HG03108 (cell line): ENCODE measurements at regions not wholly inside any gene's neighbourhood (a gene's known extent, or its start where the extent isn't known, plus 50 kb on each side); places are given as distances from the start of the nearest gene placed in this dataset.
"Not testable (repeated sequence)": the region's sequence is repeated elsewhere in the genome, so short reads cannot be mapped to it uniquely, and the experiment has no call there.

Experiments used
- ATAC-seq: cut with Tn5 transposase; IDR thresholded peaks from one replicate; pipeline ENCODE4 v1.9.1; 2021; ENCODE audit warnings: moderate library complexity; ENCODE audit not compliant: unreplicated experiment

DNA sequence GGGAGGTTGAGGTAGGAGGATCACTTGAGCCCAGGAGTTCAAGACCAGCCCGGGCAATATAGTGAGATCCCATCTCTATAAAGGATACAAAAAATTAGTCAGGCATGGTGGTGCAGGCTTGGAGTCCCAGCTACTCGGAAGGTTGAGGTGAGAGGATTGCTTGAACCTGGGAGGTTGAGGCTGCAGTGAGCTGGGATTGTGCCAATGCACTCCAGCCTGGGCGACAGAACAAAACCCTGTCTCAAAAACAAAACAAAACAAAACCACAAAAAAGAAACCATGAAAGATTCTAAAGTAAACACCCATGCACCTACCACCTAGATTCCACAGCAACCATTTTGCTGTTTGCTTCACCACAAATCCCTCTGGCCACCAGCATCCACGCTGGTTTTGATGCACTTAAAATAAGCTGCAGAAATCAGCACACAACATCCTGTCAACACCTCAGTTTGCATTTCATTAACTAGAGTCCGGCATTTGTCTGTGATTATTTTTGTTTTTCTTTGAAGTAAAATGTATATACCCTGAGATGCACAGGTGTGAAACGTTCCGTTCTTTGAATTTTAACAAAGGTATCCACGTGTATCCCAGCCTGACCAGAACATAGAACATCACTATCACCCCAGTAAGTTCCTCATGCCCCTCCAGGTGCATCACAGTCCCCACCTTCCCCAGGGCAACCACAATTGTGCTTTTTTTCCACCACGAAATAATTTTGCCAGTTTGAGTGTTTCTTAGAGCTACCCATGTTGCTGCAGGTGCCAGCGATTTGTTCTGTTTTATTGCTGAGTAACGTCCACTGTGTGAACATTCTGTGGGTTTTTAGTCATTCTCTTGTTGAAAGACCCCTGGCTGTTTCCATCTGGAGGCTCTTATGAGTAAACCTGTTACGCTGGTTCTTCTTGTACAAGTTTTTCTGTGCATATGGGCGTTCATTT lies 191.5 kb downstream of the SEC14L1 start:
- no peak for ATAC-seq

DNA sequence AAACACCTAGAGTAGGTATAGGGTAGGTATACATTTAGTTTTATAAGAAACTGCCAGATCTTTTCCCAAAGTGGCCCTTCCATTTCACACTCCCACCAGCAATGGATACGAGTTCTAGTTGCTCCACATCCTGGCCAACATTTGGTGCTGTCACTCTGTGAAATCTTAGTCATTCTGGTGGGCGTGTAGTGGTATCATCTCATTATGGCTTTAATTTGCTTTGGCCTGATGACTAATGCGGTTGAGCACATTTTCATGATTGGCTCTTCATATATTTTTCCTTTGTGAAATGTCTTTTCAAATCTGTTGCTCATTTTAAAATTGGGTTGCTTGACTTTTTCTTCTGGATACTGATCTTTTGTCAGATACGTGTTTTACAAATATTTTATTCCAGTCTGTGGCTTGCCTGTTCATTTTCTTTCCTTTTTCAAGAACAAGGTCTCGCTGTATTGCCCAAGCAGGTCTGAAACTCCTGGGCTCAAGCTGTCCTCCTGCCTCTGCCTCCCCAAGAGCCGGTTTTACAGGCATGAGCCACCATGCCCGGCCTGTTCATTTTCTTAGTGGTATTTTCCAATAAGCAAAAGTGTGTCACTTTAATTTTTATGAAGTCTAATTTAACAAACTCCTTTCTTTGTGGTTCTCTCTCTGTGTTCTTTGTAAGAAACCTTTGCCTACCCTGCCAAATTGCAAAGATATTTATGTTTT lies 192.4 kb downstream of the SEC14L1 start:
- no peak for ATAC-seq

DNA sequence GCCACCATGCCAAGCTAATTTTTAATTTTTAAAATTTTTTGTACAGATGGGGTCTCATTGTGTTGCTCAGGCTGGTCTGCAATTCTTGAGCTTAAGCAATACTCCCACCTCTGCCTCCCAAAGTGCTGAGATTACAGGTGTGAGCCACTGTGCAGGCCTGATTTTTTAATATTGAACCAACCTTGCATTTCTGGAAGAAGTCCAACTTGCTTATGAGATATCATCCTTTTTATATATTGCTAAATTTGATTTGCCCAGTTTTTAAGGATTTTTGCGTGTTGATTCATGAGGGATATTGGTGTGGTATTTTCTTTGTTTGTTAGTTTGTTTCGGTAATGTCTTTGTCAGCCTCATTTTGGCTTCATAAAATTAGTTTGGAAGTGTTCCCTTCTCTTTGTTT lies 196.4 kb downstream of the SEC14L1 start:
- ATAC-seq, result no peak

DNA sequence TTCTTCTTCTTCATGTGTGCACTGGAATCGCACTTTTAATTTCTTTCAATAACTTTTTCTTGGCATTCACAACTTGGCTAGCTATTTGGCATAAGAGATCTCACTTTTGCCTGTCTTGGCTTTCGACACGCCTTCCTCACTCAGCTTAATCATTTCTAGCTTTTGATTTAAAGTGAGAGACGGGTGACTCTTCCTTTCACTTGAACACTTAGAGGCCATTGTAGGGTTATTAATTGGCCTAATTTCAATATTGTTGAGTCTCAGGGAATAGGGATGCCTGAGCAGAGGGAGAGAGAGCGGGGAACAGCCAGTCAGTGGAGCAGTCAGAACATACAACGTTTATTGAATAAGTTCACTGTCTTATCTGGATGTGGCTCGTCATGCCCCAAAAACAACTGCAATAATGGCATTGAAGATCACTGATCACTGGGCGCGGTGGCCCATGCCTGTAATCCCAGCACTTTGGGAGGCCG lies 200.3 kb downstream of the SEC14L1 start:
- no peak for ATAC-seq

DNA sequence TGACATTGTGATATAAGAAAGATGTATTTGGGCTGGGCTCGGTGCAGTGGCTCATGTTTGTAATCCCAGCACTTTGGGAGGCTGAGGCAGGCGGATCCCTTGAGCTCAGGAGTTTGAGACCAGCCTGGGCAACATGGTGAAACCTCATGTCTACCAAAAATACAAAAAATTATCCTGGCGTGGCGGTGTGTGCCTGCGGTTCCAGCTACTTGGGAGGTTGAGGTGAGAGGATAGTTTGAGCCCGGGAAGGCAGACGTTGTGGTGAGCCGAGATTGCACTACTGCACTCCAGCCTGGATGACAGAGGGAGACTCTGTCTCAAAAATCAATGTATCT lies 201.9 kb downstream of the SEC14L1 start:
- ATAC-seq, result not testable (repeated sequence)

DNA sequence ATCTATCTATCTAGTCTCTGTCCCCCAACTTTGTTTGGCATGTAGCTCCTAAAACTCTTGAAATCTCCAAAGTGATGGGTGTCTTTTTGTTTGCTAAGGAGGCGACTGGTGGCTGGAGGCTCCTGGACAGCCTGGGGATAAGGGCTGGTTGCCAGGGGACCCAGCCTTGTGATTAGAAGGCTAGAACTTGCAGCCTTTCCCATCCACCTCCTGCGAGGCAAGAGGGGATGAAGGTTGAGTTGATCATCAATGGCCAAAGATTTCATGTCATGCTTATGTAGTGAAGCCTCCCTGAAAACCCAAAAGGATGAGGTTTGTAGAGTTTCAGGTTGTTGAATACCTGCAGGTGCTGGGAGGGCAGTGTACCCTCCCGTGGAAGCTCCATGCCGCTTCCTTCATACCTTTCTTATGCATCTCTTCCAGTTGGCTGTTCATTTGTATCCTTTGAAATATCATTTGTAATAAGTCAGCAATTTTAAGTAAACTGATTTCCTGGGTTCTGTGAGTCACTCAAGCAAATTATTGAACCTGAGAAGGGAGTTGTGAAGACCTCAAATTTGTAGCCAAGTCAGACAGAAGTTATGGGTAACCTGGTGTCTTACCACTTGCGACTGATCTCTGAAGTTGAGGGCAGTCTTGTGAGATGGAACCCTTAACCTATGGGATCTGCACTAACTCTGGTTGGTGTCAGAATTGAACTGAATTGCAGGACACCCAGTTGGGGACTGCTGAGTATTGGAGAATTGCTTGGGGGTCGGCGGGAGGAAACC lies 202.4 kb downstream of the SEC14L1 start:
- no peak for ATAC-seq

DNA sequence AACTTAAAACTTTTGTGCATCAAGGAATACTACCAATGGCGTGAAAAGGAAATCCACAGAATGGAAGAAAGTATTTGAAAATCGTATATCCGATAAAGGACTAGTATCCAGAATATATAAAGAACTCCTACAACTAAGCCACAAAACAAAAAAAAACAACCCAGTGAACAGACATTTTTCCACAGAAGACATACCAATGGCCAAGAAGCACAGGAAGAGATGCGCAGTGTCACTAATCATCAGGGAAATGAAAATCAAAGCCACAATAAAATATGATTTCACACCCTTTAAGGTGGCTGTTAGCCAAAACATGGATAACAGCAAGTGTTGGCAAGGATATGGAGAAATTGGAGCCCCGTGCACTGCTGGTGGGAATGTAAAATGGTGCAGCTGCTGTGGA lies 203.3 kb downstream of the SEC14L1 start:
- ATAC-seq, result no peak

DNA sequence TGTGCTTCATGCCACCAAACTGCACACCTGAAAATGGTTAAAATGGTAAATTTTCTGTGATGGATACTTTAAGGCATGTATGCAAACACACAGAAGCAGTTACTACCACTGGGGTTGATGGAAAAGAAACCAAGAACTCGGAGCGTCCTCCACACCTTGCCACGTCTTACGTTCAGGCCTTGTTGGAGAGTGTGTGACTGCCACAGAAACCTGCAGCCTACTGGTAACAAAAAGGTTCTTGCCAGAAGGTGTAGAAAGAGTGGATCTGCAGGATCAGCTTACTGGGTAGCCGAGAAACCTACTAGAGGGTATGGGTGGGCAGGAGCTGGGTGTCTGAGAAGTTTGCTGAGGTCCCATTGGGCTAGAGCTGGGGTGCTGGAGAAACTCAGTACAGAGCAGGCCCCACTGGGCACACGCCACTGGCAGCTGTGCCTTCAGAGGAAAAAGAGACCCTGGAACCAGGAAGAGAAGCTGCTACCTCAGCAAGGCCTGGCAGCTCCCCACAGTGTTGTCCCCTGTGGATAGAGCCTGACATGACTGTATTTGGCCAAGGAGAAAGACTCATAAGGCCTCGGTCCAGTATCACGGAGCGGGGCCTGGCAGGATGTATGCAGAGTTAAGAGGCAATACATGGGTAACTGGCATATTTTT lies 204.6 kb downstream of the SEC14L1 start:
- no peak for ATAC-seq

DNA sequence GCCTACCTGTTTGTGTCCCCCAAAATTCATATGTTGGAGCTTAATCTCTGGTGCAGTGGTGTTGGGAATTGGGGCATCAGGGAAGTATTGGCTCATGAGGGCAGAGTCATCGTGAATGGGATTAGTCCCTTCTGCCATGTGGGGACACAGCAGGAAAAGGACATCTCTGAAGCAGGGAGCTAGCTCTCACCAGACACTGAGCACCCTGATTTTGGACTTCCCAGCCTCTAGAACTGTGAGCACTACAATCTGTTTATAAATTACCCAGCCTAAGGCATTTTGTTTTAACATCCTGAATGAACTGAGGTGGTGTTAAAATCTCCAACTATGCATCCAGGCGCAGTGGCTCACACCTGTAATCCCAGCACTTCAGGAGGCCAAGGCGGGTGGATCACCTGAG lies 206.0 kb downstream of the SEC14L1 start:
- ATAC-seq, result no peak

DNA sequence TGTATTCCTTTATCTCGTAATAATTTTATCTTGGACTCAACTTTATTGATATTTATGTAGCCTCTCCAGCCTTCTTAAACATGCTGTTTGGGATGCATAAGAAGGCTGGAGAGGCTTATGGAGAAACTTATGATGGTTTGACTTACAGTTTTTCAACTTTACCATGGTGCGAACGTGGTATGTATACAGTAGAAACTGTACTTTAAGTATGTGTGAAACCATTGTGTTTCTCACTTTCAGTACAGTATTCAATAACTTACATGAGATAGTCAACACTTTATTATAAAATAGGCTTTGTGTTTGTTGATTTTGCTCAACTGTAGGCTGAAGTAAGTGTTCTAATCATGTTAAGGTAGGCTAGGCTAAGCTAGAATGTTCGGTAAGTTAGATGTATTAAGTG lies 206.8 kb downstream of the SEC14L1 start:
- no peak for ATAC-seq

DNA sequence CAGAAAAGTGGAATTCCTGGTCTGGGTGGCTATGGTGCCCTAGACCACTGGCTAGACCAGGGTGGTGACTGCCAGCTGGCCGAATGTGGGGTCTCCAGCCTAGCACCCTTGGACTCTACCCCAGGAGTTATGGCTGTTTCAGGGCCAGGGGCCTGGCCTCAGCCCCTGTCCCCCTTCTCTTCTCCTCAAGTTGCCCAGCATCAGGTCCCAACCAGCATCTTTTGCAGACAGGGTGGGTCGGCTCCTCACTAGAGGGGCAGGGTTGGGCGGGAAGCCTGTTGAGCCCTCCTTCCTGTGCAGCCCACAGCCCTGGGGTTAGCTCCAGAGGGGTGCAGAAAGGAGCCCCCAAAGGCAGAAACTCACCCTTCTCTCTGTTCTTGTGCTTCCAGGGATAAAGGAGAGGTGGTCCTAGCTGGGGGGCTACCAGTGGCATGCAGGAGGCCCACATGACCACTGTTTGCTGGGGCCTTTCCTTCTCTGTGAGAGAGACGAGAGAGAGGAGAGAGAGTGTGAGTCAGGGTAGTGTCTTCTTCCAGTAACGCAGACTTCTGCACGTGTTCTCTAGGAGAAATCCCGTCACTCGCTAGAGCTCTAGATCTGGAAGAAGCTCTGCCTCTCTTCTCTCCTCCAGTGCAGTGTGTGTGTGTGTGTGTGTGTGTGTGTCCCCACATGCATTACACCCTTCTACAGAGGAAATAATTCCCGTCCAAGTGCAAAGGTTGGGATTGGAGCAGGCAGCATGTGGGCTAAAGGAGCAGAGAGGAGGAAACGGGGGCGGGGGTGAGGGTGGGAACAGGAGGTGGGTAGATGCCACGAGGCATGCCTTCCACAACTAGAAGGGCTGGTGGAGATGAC lies 209.4 kb downstream of the SEC14L1 start:
- no peak for ATAC-seq

DNA sequence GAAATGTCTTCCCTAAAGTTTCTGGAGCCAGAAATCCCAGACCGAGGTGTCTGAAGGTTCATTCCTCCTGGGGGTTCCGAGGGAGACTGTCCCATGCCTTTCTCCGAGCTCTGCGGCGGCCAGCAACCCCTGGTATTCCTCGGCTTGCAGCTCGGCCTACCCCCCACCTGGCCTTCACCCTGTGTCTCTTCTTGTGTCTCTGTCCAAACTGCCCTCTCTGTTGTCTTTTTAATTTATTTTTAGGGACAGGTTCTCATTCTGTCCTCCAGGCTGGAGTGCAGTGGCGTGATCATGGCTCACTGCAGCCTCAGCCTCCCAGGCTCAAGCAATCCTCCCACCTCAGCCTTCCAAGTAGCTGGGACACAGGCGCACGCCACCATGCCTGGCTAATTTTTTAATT lies 211.7 kb downstream of the SEC14L1 start:
- ATAC-seq, result no peak

DNA sequence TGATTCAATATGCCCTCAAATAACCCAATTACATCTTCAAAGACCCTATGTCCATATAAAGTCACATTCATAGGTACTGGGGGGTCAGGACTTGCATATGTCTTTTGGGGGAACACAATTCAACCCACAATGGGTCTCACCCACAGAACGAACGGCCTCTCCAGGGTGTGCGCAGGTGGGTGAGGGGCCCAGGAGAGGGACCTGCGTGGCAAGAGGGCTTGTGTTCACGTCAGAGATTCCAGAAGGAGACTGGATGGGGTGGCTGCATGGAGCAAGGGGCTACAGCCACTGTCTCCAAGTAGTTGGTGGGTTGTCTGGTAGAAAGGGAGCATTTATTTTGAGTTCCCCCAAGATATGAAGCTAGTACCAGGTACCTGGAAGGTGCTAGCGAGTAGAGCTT lies 212.2 kb downstream of the SEC14L1 start:
- no peak for ATAC-seq

DNA sequence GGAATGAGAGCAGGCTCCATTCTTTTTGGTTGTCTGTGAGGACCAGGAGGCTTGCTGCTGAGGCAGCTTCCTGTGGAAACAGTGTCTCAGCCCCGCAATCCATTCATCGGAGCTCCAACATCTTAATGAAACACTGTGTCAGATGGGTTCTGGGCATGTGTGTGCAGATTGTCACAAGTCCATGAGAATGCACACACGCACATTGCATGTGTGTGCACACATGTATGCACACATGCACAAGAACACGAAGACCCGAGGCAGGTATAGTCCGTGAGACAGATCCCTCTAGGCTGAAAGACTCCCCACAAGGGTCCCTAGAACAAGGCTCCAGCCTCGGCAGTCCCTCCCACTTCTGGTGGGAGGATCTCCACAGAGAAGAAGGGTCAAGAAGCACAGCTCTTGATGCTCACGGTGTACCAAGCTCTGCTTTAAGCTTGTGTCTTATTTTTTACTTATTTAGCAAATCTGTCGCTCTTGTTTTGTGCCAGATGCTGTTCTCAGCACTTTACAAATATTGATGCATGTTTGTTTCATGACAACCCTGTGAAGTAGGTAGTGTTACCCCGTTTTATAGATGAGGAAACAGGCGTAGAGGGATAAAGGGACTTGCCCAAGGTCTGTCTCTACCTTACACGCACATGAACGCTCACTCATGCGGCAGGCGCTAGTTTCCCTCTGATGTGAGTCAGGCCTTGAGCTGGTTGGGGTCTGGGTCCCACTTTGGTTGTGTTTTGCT lies 213.1 kb downstream of the SEC14L1 start:
- no peak for ATAC-seq

DNA sequence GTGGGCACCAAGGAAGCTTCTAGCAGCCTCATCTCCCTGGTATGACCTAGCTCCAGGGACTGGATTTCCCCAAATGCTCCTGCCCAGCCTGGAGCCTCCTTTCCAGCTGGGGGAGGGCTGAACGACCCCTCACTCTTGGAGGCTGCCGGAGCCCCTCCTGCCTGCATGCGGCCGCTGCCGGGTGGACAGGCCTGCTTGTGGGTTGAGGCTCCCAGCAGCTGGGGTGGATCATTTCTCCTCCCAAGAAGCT lies 213.6 kb downstream of the SEC14L1 start:
- no peak for ATAC-seq

DNA sequence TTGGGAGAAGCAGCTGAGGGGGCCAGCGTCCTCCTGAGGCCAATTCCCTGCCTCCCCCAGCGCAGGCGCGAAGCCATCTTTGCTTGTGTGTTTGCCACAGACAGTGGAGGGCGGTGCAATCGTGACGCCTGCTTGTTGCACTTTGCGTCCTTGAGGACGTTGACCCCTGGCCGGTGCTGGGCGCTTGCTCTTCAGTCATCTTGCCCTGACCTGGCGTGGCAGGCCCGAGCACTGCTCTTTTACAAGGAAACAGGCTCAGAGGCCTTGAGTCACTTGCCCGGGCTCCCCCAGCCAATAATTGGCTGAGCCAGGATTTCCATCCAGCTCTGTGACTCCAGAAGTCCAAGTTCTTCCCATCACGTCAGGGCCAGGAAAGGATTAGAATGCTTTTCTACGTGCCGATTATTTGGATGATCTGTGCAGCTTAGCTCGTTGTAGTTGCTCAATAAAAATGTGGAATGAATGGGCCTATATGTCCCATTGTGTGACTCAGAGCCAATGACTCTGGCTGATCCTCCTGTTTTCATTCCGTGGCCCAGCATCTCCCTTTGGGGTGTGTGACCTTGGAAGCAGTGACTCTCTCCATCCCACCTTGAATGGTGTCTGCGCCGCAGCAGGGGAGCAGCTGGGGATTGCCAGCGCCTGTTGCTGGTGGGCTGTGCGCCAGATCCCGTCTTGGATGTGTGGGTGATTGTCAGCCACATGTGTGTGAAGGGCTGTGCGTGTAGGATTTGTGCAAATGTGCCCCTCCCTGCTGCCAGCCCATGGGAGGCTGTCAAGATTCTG lies 214.1 kb downstream of the SEC14L1 start:
- no peak for ATAC-seq

DNA sequence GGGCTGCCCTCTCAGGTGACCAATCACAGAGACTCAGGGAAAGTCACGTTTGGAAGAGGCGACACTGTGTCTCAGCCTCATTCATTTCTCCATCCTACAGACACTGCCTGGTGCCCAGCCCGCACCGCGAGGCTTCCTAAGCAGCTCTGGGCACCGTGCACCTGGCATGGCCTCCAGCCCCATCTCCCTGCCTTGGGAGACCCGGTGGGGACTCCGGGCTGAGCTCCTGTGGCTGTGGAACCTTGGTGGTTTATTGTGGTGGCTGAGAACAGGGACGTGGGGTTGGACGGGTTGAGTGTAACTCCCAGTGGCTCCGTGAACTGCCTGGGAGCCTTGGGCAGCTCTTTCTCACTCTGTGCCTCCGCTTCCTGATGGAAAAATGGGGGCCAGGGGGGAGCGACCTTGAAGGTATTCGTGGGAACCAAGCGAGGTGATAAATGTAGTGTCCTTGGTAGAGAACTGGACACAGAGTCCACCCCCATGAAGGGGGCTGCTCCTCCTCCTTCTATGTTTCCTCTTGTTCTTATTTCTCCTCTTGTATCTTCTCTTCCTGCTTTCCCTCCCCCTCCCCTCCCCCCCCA lies 215.4 kb downstream of the SEC14L1 start:
- no peak for ATAC-seq

DNA sequence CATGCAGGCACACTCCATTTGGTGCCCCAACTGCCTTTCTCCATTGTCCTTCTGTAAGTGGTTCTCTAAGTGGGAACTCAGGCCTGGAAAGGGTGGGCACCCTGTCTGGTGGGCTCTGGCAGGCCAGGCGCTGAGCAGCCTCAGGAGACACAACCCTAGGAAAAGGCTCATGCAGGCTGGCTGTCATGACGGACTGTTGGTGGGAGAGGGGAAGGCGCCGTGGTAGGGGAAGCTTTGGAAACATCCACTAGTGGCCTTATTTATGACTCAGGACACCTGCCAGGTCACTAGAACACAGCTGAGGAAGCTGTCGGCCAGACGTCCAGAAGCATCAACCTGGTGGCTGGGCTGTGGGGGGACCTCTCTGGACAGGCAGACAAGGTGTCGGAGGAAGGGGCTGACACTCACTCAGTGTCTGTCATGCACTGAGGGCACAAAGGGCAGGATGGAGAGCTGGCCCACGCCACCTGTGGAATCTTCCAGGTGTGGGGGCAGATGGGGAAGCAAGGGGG lies 216.0 kb downstream of the SEC14L1 start:
- ATAC-seq, result no peak
